ENCODE measurements at regions not wholly inside any gene's neighbourhood (a gene's known extent, or its start where the extent isn't known, plus 50 kb on each side); places are given as distances from the start of the nearest gene placed in this dataset.

GRCh38 chr3:29070959-29071634 is 209.8 kb upstream of the RBMS3 start:
- Histone ChIP-seq H3K4me1 (peaks cover 8% of the 10 kb centered on the region), H3K36me3 (ENCODE audit: insufficient read depth in 1 of 2, low read depth in 1 of 2) (no peaks in the 10 kb centered on the region), H3K9me3 (no peaks in the 10 kb centered on the region), H3K4me3 (no peak overlapping the region), H3K27ac (no peak overlapping the region), H3K27me3 (ENCODE audit: insufficient read depth in 3 of 3, low read length in 2 of 3) (no peaks in the 10 kb centered on the region)
- no peak for DNase-seq
- 74 to 90% (median 76%) methylated on average over 3 of the region's 3 CpGs for WGBS, 3 donors
- TF ChIP-seq CTCF (IDR thresholded peaks at IDR 0.05) = no peak
- ATAC-seq = no peak
- intact Hi-C loops (cut with DNase I) = no loop called here

- Histone ChIP-seq H3K4me1 (no peaks in the 10 kb centered on the region), H3K27me3 (ENCODE audit: insufficient read depth in 3 of 3, low read length in 2 of 3) (no peaks in the 10 kb centered on the region), H3K36me3 (ENCODE audit: insufficient read depth in 1 of 2, low read depth in 1 of 2) (no peaks in the 10 kb centered on the region), H3K9me3 (no peaks in the 10 kb centered on the region), H3K4me3 (no peak overlapping the region), H3K27ac (peak overlapping the region; percentile 39)
- no peak for DNase-seq
- ATAC-seq = peak; percentile 73 to 94 (median 91)
- no peak for TF ChIP-seq CTCF (IDR thresholded peaks at IDR 0.05)
- intact Hi-C loops (cut with DNase I) = no loop called here
- 19 to 38% (median 22%) methylated on average over 1 of the region's 1 CpG for WGBS, 3 donors
Measured at GRCh38 chr3:29072611-29073010, 208.3 kb upstream of the RBMS3 start.

GRCh38 chr3:29077356-29077755 is 203.5 kb upstream of the RBMS3 start:
- DNase-seq (no peak), ATAC-seq (no peak)
- 55 to 69% (median 57%) methylated on average over 2 of the region's 2 CpGs for WGBS, 3 donors
- Histone ChIP-seq H3K4me3 (no peak overlapping the region), H3K36me3 (ENCODE audit: insufficient read depth in 1 of 2, low read depth in 1 of 2) (no peaks in the 10 kb centered on the region), H3K9me3 (no peaks in the 10 kb centered on the region), H3K4me1 (no peaks in the 10 kb centered on the region), H3K27ac (no peak overlapping the region), H3K27me3 (ENCODE audit: insufficient read depth in 3 of 3, low read length in 2 of 3) (no peaks in the 10 kb centered on the region)
- intact Hi-C loops (cut with DNase I) = no loop called here
- no peak for TF ChIP-seq CTCF (IDR thresholded peaks at IDR 0.05)

GRCh38 chr3:29079358-29079757 is 201.5 kb upstream of the RBMS3 start:
- Histone ChIP-seq H3K4me3 (no peak overlapping the region), H3K36me3 (ENCODE audit: insufficient read depth in 1 of 2, low read depth in 1 of 2) (no peaks in the 10 kb centered on the region), H3K4me1 (no peaks in the 10 kb centered on the region), H3K27ac (no peak overlapping the region), H3K27me3 (ENCODE audit: insufficient read depth in 3 of 3, low read length in 2 of 3) (no peaks in the 10 kb centered on the region), H3K9me3 (no peaks in the 10 kb centered on the region)
- intact Hi-C loops (cut with DNase I) = no loop called here
- no peak for TF ChIP-seq CTCF (IDR thresholded peaks at IDR 0.05)
- ATAC-seq (peak in 1 of 4 donors; percentile 54), DNase-seq (no peak)

- intact Hi-C loops (cut with DNase I) = no loop called here
- H3K27me3 ChIP-seq (ENCODE audit: insufficient read depth in 3 of 3, low read length in 2 of 3) = no peaks in the 10 kb centered on the region
- H3K4me3 ChIP-seq = no peak overlapping the region
- no peak overlapping the region for H3K27ac ChIP-seq
- H3K4me1 ChIP-seq = no peaks in the 10 kb centered on the region
- ATAC-seq (no peak), DNase-seq (no peak)
- no peak for TF ChIP-seq CTCF (IDR thresholded peaks at IDR 0.05)
- H3K36me3 ChIP-seq (ENCODE audit: insufficient read depth in 1 of 2, low read depth in 1 of 2) = no peaks in the 10 kb centered on the region
- no peaks in the 10 kb centered on the region for H3K9me3 ChIP-seq
Measured at GRCh38 chr3:29080967-29081366, 199.9 kb upstream of the RBMS3 start.

All from psoas muscle (tissue), 7 donors.